Muscle of leg (tissue), 3 donors: ENCODE measurements at regions not wholly inside any gene's neighbourhood (a gene's known extent, or its start where the extent isn't known, plus 50 kb on each side); places are given as distances from the start of the nearest gene placed in this dataset.

ENCODE experiments used
- DNase-seq: peaks from one replicate; pipeline ENCODE4 v3.0.0; 2013
- H3K27ac ChIP-seq: one replicate; pipeline ENCODE4 v1.5.1; 2013; ENCODE audit warnings: mild to moderate bottlenecking, low read length, control low read depth
- H3K27me3 ChIP-seq: one replicate; pipeline ENCODE4 v1.6.1; 2013; ENCODE audit warnings: low read length; ENCODE audit not compliant: control insufficient read depth, insufficient read depth
- H3K36me3 ChIP-seq: one replicate; pipeline ENCODE4 v1.6.1; 2013; ENCODE audit warnings: low read length; ENCODE audit not compliant: control insufficient read depth, insufficient read depth
- H3K4me1 ChIP-seq: one replicate; pipeline ENCODE4 v1.6.1; 2013; ENCODE audit warnings: low read length; ENCODE audit not compliant: control insufficient read depth, insufficient read depth
- H3K4me3 ChIP-seq: one replicate; pipeline ENCODE4 v1.5.1; 2013; ENCODE audit warnings: low read length, control low read depth
- H3K9me3 ChIP-seq: replicated peaks from 2 replicates; pipeline ENCODE4 v1.6.1; 2013; ENCODE audit warnings: low read depth, low read length; ENCODE audit not compliant: control insufficient read depth
- WGBS: methylation state at CpG from one replicate; pipeline ENCODE4 v1.1.5; 2013; ENCODE audit warnings: missing lambda C conversion rate; ENCODE audit not compliant: insufficient coverage; 5-methylcytosine and 5-hydroxymethylcytosine counted together

GRCh38 chr22:47582067-47582466, 819.6 kb downstream of the TBC1D22A start:
- no peaks in the 10 kb centered on the region for H3K27me3 ChIP-seq
- H3K9me3 ChIP-seq = peaks cover 5% of the 10 kb centered on the region
- no CpG with 5 or more reads among the region's 1 CpG for WGBS
- H3K4me1 ChIP-seq = no peaks in the 10 kb centered on the region
- no peaks in the 10 kb centered on the region for H3K36me3 ChIP-seq
- H3K27ac ChIP-seq = no peak overlapping the region
- DNase-seq = no peak
- H3K4me3 ChIP-seq = no peak overlapping the region

DNA sequence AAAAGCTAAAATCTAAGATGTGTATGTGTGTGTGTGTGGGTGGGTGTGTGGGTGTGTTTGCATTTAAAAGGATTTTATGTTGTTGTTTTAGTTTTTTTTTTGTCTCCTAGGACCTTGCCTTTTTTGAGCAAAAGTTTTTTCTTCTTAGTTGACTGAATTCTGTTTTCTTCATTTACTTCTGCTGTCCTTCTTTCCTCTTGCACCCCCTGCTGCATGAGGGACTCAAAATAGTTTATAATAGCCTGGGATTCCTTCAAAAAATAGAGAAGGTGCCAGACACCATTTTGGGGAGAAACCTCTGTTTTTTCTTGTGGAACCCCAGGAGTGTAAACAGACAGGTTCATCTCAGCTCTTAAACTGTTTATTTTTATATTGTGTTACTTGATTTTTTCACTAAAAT, 817.7 kb downstream of the TBC1D22A start:
- peak; percentile 44 for DNase-seq
- Histone ChIP-seq H3K27me3 (no peaks in the 10 kb centered on the region), H3K4me1 (no peaks in the 10 kb centered on the region), H3K4me3 (no peak overlapping the region), H3K9me3 (peaks cover 5% of the 10 kb centered on the region), H3K27ac (no peak overlapping the region), H3K36me3 (no peaks in the 10 kb centered on the region)

DNA sequence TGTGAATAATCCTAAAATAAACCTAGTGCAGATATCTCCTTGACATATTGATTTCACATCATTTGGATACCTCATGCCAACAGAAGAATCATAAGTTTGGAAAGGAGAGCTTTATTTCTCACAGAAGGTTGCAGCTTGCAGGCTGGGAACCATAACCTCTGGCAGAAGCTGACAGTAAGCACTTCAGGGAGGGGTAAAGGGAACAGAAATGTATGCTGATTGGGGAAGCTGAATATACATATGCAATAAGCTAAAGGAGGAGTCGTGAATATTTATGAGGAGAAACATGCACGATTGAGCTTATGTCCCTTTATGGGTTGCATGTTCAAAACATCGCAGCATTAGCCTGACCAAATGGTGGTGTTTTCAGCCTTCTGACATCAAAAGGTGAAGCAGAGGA, 814.5 kb downstream of the TBC1D22A start:
- WGBS = 67% methylated on average over 3 of the region's 3 CpGs
- no peak overlapping the region for H3K4me3 ChIP-seq
- no peaks in the 10 kb centered on the region for H3K36me3 ChIP-seq
- H3K4me1 ChIP-seq = no peaks in the 10 kb centered on the region
- H3K27ac ChIP-seq = no peak overlapping the region
- H3K9me3 ChIP-seq = no peaks in the 10 kb centered on the region
- no peak for DNase-seq
- H3K27me3 ChIP-seq = no peaks in the 10 kb centered on the region

- no peaks in the 10 kb centered on the region for H3K27me3 ChIP-seq
- DNase-seq = no peak
- H3K9me3 ChIP-seq = no peaks in the 10 kb centered on the region
- no peaks in the 10 kb centered on the region for H3K36me3 ChIP-seq
- H3K4me1 ChIP-seq = no peaks in the 10 kb centered on the region
- H3K4me3 ChIP-seq = no peak overlapping the region
- H3K27ac ChIP-seq = no peak overlapping the region
- 68% methylated on average over 8 of the region's 11 CpGs for WGBS
These were observed 812.8 kb downstream of the TBC1D22A start for GRCh38 chr22:47575291-47575690.

DNA sequence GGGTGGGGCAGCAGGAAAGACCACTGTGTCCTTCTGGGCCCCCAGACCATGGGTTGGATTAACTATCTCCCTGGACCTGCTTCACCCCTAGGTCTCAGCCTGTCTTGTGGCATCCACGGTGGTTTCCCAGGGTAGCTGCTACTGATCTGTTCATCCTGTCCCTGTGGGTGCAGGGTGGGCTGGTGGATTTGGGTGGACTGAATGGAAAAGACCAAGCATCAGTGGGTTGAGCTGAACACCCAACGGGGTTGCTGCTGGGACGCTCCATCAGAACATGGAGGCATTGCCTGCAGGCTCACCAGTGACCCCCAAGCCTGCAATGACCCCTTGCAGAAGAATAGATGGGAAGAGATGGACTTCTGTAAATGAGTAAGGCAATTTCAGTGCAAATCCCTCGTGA, 812.1 kb downstream of the TBC1D22A start:
- no peak overlapping the region for H3K27ac ChIP-seq
- no peaks in the 10 kb centered on the region for H3K36me3 ChIP-seq
- no peaks in the 10 kb centered on the region for H3K4me1 ChIP-seq
- no peak for DNase-seq
- H3K27me3 ChIP-seq = no peaks in the 10 kb centered on the region
- no peaks in the 10 kb centered on the region for H3K9me3 ChIP-seq
- H3K4me3 ChIP-seq = no peak overlapping the region
- WGBS = 83% methylated on average over 3 of the region's 4 CpGs

DNA sequence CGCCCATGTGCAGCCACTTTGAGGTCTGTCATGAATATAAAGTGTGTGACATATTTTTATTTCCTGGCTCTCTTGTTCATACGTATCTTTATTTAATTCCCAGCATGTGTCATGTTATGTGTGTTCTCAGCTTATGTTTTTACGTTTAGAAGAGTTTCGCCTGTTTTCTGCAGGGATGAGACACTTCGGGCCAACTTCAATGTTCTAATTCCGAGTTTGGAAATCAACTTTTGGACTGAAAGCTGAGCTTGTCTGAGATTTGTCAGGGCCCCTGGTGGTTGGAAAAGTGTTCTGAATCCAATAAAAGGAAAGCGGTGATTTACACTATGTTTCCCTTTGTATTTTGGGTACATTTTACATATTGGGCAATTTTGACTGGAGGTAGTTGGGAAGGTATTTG, 810.7 kb downstream of the TBC1D22A start:
- 39% methylated on average over 5 of the region's 7 CpGs for WGBS
- Histone ChIP-seq H3K36me3 (no peaks in the 10 kb centered on the region), H3K27ac (no peak overlapping the region), H3K27me3 (no peaks in the 10 kb centered on the region), H3K4me3 (no peak overlapping the region), H3K9me3 (no peaks in the 10 kb centered on the region), H3K4me1 (no peaks in the 10 kb centered on the region)
- peak; percentile 58 for DNase-seq

GRCh38 chr22:47572443-47572842, 810.0 kb downstream of the TBC1D22A start:
- DNase-seq = no peak
- Histone ChIP-seq H3K9me3 (no peaks in the 10 kb centered on the region), H3K27me3 (no peaks in the 10 kb centered on the region), H3K27ac (no peak overlapping the region), H3K36me3 (no peaks in the 10 kb centered on the region), H3K4me1 (no peaks in the 10 kb centered on the region), H3K4me3 (no peak overlapping the region)
- 70% methylated on average over 6 of the region's 12 CpGs for WGBS

DNA sequence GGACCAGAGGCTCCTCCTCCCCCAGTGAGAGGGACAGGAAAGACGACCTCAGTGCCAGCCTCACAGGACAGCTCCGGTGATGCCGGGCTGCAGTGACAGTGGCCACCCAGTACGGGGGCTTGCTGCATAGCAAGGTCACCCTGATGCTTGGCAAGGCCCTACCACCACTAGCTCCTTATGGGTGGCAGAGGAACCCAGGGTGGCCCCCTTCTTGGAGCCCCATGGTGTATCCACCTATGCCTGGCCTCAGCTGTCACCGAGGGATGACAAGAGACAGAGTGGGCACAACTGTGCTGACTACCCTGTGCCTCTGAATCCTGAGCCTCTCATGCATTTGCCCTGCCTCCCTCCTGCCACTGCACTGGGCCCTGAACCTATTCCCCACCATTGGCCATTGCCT, 809.2 kb downstream of the TBC1D22A start:
- H3K4me3 ChIP-seq = no peak overlapping the region
- no peaks in the 10 kb centered on the region for H3K27me3 ChIP-seq
- H3K27ac ChIP-seq = no peak overlapping the region
- H3K36me3 ChIP-seq = no peaks in the 10 kb centered on the region
- H3K9me3 ChIP-seq = no peaks in the 10 kb centered on the region
- WGBS = 86% methylated on average over 5 of the region's 5 CpGs
- no peaks in the 10 kb centered on the region for H3K4me1 ChIP-seq
- no peak for DNase-seq

GRCh38 chr22:47570851-47571250, 808.4 kb downstream of the TBC1D22A start:
- Histone ChIP-seq H3K9me3 (no peaks in the 10 kb centered on the region), H3K4me3 (no peak overlapping the region), H3K27ac (no peak overlapping the region), H3K36me3 (no peaks in the 10 kb centered on the region), H3K27me3 (no peaks in the 10 kb centered on the region), H3K4me1 (no peaks in the 10 kb centered on the region)
- WGBS = no CpG with 5 or more reads among the region's 5 CpGs
- DNase-seq = no peak

GRCh38 chr22:47570300-47570685, 807.8 kb downstream of the TBC1D22A start:
- Histone ChIP-seq H3K36me3 (no peaks in the 10 kb centered on the region), H3K27me3 (no peaks in the 10 kb centered on the region), H3K4me3 (no peak overlapping the region), H3K27ac (no peak overlapping the region), H3K9me3 (no peaks in the 10 kb centered on the region), H3K4me1 (no peaks in the 10 kb centered on the region)
- DNase-seq = no peak
- WGBS = 78% methylated on average over 14 of the region's 14 CpGs

DNA sequence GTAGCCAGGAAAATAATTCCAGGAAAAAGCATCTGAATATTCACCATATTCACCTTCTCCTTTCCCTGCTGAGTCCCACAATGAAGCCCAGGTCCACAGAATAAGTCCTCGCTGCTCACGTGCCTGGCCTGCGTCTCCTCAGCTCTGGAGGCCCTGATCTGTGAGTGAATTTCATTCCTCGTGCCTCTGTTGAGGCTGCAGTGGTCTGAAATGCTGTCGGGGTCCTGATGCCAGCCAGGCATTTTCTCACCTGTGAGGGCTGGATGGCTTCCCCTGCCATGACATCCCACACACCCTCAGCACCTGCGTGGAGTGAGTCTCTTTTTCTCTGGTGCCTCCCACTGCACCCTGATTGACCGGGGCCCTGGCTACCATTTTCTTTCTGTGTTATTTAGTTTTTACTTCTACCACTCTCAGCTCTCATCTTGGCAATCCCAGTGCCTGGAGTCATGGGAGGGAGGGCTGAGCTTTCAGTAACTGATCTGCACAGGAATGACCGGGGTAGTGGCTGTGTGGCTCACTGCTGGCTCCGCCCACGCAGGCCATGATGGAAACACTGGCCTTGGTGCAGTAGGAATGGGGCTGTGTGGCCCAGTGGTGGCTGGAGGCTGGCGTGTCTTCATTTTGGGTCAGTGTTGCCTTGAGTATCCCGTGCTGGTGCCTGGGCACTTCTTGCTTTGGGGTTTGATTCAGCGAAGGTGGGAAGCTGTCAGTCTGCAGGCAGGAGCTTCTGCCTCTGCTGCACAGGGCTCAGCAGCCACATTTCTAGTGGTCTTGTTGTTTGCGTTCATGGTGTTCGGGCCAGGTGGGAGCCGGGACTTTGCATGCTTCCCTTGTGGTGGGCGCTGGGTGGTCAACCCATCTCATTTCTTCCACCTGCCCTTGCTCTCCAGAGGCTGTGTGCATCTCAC, 807.2 kb downstream of the TBC1D22A start:
- H3K27ac ChIP-seq = no peak overlapping the region
- no peak overlapping the region for H3K4me3 ChIP-seq
- DNase-seq = no peak
- no peaks in the 10 kb centered on the region for H3K36me3 ChIP-seq
- peaks cover 4% of the 10 kb centered on the region for H3K4me1 ChIP-seq
- no peaks in the 10 kb centered on the region for H3K9me3 ChIP-seq
- no peaks in the 10 kb centered on the region for H3K27me3 ChIP-seq
- 93% methylated on average over 15 of the region's 17 CpGs for WGBS
